Dermis blood vessel endothelial cell (primary cell): ENCODE measurements at regions not wholly inside any gene's neighbourhood (a gene's known extent, or its start where the extent isn't known, plus 50 kb on each side); places are given as distances from the start of the nearest gene placed in this dataset.
A peak's percentile ranks its signal among the peaks of the same experiment; 100 is the strongest.

Source experiments
- DNase-seq: peaks from one replicate; pipeline ENCODE4 v3.0.0; 2010

DNA sequence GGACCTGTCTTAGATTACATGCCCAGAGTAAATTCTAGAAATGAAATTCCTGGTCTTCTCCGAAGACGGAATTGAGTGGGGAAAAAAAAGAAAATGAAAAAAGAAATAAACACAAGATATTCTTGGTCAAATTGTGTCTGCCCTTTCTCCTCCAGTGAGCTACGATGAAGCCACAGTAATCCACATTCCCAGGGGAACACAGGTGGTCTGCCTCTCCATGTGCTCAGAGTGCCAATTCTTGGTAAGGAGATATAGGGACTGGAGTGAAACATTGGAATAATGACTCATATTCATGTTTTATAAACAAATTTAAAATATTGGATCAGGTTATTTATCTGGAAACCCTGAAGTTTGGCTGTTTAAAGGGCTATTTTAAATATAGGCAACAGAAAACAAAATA lies 54.2 kb upstream of the MGST2 start:
- no peak for DNase-seq

DNA sequence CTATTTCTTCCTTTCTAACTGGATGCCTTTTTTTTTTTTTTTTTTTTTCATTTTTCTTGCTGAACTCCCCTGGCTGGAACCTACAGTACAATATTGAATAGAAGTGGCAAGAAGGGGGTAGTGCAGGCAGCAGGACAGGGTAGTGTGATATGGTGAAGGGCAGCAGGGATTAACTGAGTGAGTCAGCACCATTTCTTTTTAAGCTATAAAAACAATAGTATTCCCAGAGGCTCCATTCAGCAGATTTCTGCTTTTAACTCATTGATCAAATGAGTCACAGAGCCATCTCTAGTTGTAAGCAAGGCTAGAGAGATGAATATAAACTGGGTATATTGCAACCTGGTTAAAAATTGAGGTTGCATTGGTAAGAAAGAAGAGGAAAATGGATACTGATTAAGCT lies 53.6 kb upstream of the SETD7 start:
- DNase-seq: peak; percentile 71

DNA sequence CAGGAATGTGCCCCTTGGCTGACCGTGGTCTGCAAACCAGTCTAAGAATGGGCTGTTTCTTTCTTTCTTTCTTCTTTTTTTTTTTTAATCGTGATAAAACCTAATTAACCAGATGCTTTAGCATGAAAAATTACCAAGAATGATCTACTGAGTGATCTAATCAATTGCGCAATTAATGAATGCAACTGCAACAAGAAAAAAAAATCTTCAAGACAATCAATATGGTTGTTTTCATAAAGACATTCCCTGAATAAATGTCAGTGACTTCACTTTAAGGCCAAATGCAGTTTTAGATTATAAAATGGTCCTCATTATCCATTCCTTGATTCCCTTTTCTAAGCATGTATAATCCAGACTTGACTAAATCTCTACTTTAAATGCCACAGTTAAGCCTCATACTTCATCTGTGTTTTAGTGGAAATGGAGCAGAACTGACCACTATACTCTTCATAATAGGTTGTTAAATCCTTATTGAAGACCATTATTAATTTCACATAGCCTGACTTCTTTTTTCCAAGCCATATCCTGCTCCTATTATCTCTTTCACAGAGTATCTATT lies 51.6 kb upstream of the SETD7 start:
- DNase-seq: no peak

DNA sequence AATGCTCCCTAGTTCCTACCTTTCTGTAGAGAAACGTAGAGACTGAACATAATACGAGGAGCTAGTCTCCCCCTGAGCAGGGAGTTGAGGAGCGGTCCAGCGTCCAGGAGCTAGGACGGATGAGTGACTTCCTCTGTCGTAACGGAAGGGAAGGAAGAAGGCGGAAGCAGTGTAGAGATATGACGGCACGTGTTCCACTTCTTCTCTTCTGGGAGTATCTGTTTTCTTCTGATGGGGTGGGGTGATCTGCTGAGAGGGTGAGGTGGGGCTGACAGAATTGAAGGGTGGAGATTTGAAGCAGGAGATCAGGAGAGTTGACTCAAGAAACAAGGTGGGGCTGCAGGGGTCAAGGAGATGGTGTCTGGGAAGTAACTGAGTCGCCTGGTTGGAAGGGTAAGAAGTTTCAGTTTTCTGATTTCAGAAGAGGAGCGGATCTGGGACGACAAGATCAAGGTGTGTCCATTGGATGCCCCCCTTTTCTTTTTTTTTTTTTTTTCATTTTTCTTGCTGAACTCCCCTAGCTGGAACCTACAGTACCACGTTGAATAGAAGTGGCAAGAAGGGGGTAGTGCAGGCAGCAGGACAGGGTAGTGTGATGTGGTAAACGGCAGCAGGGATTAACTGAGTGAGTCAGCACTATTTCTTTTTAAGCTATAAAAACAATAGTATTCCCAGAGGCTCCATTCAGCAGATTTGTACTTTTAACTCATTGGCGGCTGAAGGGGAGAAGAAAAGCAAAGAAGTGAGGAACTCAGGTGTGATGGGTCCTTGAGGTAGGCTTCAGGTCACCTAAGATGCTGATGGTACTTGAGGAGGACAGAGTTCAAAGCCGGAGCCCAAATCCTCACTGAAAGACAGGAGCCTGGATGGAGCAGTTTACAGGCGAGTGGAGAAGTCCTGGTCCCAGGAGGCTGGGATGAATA lies 50.8 kb upstream of the SETD7 start:
- DNase-seq: peak; percentile 49

DNA sequence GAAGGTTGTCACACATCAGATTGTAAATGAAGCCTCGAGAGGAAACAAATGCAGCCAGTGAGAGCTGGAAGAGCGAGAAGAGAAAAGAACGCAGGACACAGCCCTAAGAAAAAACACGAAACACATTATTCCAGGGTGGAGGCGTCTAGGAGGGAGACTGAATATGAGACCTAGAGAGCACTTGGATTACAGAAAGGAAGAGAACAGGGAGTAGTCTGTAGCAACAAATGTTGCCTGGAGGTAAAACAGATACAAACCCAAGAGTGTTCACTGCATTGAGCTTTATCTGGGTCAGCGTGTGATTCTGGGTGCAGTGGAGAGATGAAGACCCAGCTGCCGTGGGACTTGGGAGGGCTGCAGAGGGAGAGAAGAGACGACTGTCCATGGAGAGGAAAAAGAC lies 50.1 kb upstream of the SETD7 start:
- DNase-seq: no peak
